H9 (cell line): ENCODE measurements at regions not wholly inside any gene's neighbourhood (a gene's known extent, or its start where the extent isn't known, plus 50 kb on each side); places are given as distances from the start of the nearest gene placed in this dataset.

Experiments used
- DNase-seq: peaks from one replicate; pipeline ENCODE4 v3.0.0-alpha.2; 2017
- H2AFZ ChIP-seq: one replicate; pipeline ENCODE4 v1.6.1; 2013; ENCODE audit warnings: mild to moderate bottlenecking, low read length, control low read depth, moderate library complexity
- H2AK5ac ChIP-seq: 2 replicates; pipeline ENCODE4 v1.6.1; 2013; ENCODE audit warnings: low read length, control low read depth, mixed read lengths; ENCODE audit not compliant: insufficient read length
- H2BK120ac ChIP-seq: one replicate; pipeline ENCODE4 v1.6.1; 2013; ENCODE audit warnings: low read depth, mild to moderate bottlenecking, low read length, control low read depth, inconsistent platforms; ENCODE audit not compliant: poor library complexity, severe bottlenecking
- H2BK12ac ChIP-seq: 2 replicates; pipeline ENCODE4 v1.6.1; 2013; ENCODE audit warnings: low read length, control low read depth, mixed read lengths, low read depth; ENCODE audit not compliant: insufficient read length
- H2BK15ac ChIP-seq: 2 replicates; pipeline ENCODE4 v1.6.1; 2013; ENCODE audit warnings: low read depth, low read length, control low read depth
- H2BK20ac ChIP-seq: one replicate; pipeline ENCODE4 v1.6.1; 2013; ENCODE audit warnings: low read depth, mild to moderate bottlenecking, low read length, control low read depth, inconsistent platforms; ENCODE audit not compliant: poor library complexity, severe bottlenecking
- H2BK5ac ChIP-seq: 2 replicates; pipeline ENCODE4 v1.6.1; 2013; ENCODE audit warnings: low read length, control low read depth, mixed read lengths; ENCODE audit not compliant: insufficient read length
- H3K14ac ChIP-seq: 2 replicates; pipeline ENCODE4 v1.6.1; 2013; ENCODE audit warnings: low read length, control low read depth; ENCODE audit not compliant: insufficient read depth
- H3K18ac ChIP-seq: 2 replicates; pipeline ENCODE4 v1.6.1; 2013; ENCODE audit warnings: low read depth, mild to moderate bottlenecking, mixed read lengths, low read length, control low read depth; ENCODE audit not compliant: insufficient read length
- H3K23ac ChIP-seq: 2 replicates; pipeline ENCODE4 v1.6.1; 2013; ENCODE audit warnings: low read length, control low read depth, mixed read lengths, low read depth; ENCODE audit not compliant: insufficient read length
- H3K23me2 ChIP-seq: 2 replicates; pipeline ENCODE4 v1.6.1; 2013; ENCODE audit warnings: low read depth, mild to moderate bottlenecking, mixed read lengths, low read length, control low read depth; ENCODE audit not compliant: insufficient read length, poor library complexity, severe bottlenecking
- H3K27ac ChIP-seq: 2 replicates; pipeline ENCODE4 v1.5.1; 2013; ENCODE audit warnings: low read length, control low read depth, mixed read lengths, low read depth; ENCODE audit not compliant: insufficient read length
- H3K27me3 ChIP-seq: 2 replicates; pipeline ENCODE4 v1.6.1; 2013; ENCODE audit warnings: low read length, control low read depth, inconsistent platforms; ENCODE audit not compliant: insufficient read depth
- H3K4ac ChIP-seq: 2 replicates; pipeline ENCODE4 v1.6.1; 2013; ENCODE audit warnings: low read depth, mild to moderate bottlenecking, control low read depth, inconsistent platforms, low read length, moderate library complexity
- H3K4me1 ChIP-seq: 2 replicates; pipeline ENCODE4 v1.6.1; 2013; ENCODE audit warnings: low read length, control low read depth, inconsistent platforms; ENCODE audit not compliant: insufficient read depth
- H3K4me2 ChIP-seq: 2 replicates; pipeline ENCODE4 v1.6.1; 2013; ENCODE audit warnings: low read length, control low read depth, mixed read lengths; ENCODE audit not compliant: insufficient read length, insufficient read depth
- H3K56ac ChIP-seq: 2 replicates; pipeline ENCODE4 v1.6.1; 2013; ENCODE audit warnings: low read depth, mild to moderate bottlenecking, mixed read lengths, low read length, control low read depth; ENCODE audit not compliant: insufficient read length
- H3K79me1 ChIP-seq: 2 replicates; pipeline ENCODE4 v1.6.1; 2013; ENCODE audit warnings: low read depth, mild to moderate bottlenecking, moderate library complexity, low read length, control low read depth, inconsistent platforms; ENCODE audit not compliant: insufficient read depth, poor library complexity, severe bottlenecking
- H3K79me2 ChIP-seq: 2 replicates; pipeline ENCODE4 v1.6.1; 2013; ENCODE audit warnings: low read length, control low read depth, inconsistent platforms; ENCODE audit not compliant: insufficient read depth
- H3K9ac ChIP-seq: 2 replicates; pipeline ENCODE4 v1.6.1; 2013; ENCODE audit warnings: low read length, control low read depth, mixed read lengths; ENCODE audit not compliant: insufficient read length; ENCODE audit errors: extremely low read depth
- H3K9me3 ChIP-seq: one replicate; pipeline ENCODE4 v1.6.1; 2013; ENCODE audit warnings: low read depth, low read length, inconsistent platforms; ENCODE audit not compliant: control insufficient read depth
- H3T11ph ChIP-seq: one replicate; pipeline ENCODE4 v1.6.1; 2013; ENCODE audit warnings: mild to moderate bottlenecking, low read length, control low read depth, inconsistent platforms
- H4K20me1 ChIP-seq: one replicate; pipeline ENCODE4 v1.6.1; 2013; ENCODE audit not compliant: control insufficient read depth, insufficient read length, insufficient read depth
- H4K5ac ChIP-seq: 2 replicates; pipeline ENCODE4 v1.6.1; 2013; ENCODE audit warnings: low read depth, mild to moderate bottlenecking, mixed read lengths, low read length, control low read depth; ENCODE audit not compliant: insufficient read length
- H4K8ac ChIP-seq: replicated peaks from 2 replicates; pipeline ENCODE4 v1.6.1; 2013; ENCODE audit warnings: low read length, control low read depth, mixed read lengths, low read depth; ENCODE audit not compliant: insufficient read length
- H4K91ac ChIP-seq: 2 replicates; pipeline ENCODE4 v1.6.1; 2013; ENCODE audit warnings: low read depth, mild to moderate bottlenecking, moderate library complexity, mixed read lengths, low read length, control low read depth; ENCODE audit not compliant: insufficient read length
- H3K27ac Mint-ChIP-seq, 3 experiments: 2 replicates in 2 of 3; 3 replicates in 1 of 3; pipeline ENCODE4 v1.8.0; 2020 to 2021; ENCODE audit warnings: mixed read lengths in 3 of 3, mild to moderate bottlenecking in 1 of 3, moderate library complexity in 1 of 3
- H3K27me3 Mint-ChIP-seq: 2 replicates; pipeline ENCODE4 v1.8.0; 2021; ENCODE audit warnings: low read depth, mild to moderate bottlenecking, moderate library complexity, mixed read lengths
- H3K36me3 Mint-ChIP-seq, 3 experiments: 2 replicates in 2 of 3; 3 replicates in 1 of 3; pipeline ENCODE4 v1.8.0; 2020 to 2021; ENCODE audit warnings: low read depth in 3 of 3, mixed read lengths in 3 of 3; ENCODE audit not compliant: insufficient read depth in 1 of 3
- H3K4me1 Mint-ChIP-seq, 2 experiments: 2 replicates each; pipeline ENCODE4 v1.8.0; 2020; ENCODE audit warnings: mixed read lengths in 2 of 2
- H3K4me3 Mint-ChIP-seq, 2 experiments: 2 replicates in 1 of 2; 3 replicates in 1 of 2; pipeline ENCODE4 v1.8.0; 2020 to 2021; ENCODE audit warnings: mild to moderate bottlenecking in 2 of 2, mixed read lengths in 2 of 2, moderate library complexity in 1 of 2
- H3K9me3 Mint-ChIP-seq, 2 experiments: 2 replicates in 1 of 2; 3 replicates in 1 of 2; pipeline ENCODE4 v1.8.0; 2020; ENCODE audit warnings: mild to moderate bottlenecking in 2 of 2, mixed read lengths in 2 of 2, moderate library complexity in 1 of 2
- CTCF ChIP-seq: fragments of 200-600 bp; sonication (generic); conservative IDR thresholded peaks from 3 replicates; pipeline ENCODE4 v1.8.0; 2021; ENCODE audit warnings: antibody characterized with exemption, mild to moderate bottlenecking
- WGBS: extraction: QIAGEN DNeasy Blood & Tissue Kit; methylation state at CpG from one replicate; pipeline ENCODE4 v1.1.7; 2013; ENCODE audit warnings: missing lambda C conversion rate, low lambda C conversion rate, mixed read lengths; ENCODE audit not compliant: insufficient read length; ENCODE audit errors: extremely low coverage; 5-methylcytosine and 5-hydroxymethylcytosine counted together

- Histone ChIP-seq H4K20me1 (no peaks in the 10 kb centered on the region), H4K91ac (no peak overlapping the region), H3K4ac (no peak overlapping the region), H3T11ph (no peak overlapping the region), H2BK120ac (no peak overlapping the region), H2AK5ac (no peak overlapping the region), H3K4me2 (no peak overlapping the region), H2BK20ac (no peak overlapping the region), H4K8ac (no peak overlapping the region), H3K23me2 (no peaks in the 10 kb centered on the region), H3K27me3 (no peaks in the 10 kb centered on the region), H2BK15ac (no peak overlapping the region), H3K14ac (no peak overlapping the region), H3K18ac (no peak overlapping the region), H3K27ac (no peak overlapping the region), H3K56ac (no peak overlapping the region), H3K9ac (no peak overlapping the region), H3K79me2 (no peaks in the 10 kb centered on the region), H4K5ac (no peak overlapping the region), H3K4me1 (no peaks in the 10 kb centered on the region), H2BK12ac (no peak overlapping the region), H3K9me3 (no peaks in the 10 kb centered on the region), H2BK5ac (no peak overlapping the region), H3K23ac (no peak overlapping the region), H2AFZ (no peak overlapping the region), H3K79me1 (no peaks in the 10 kb centered on the region)
- Mint-ChIP-seq H3K27me3 (peaks cover 2% of the 10 kb centered on the region), H3K4me3 (no peak overlapping the region), H3K9me3 (no peaks in the 10 kb centered on the region), H3K27ac (no peak overlapping the region; a peak in 1 of 7 replicates), H3K36me3 (no peaks in the 10 kb centered on the region; a peak in 1 of 7 replicates), H3K4me1 (peaks cover 0 to 2% of the 10 kb centered on the region in 2 experiments; a peak in 2 of 4 replicates)
- no peak for TF ChIP-seq CTCF
- DNase-seq, result no peak
- no CpG with 5 or more reads among the region's 2 CpGs for WGBS
Observed at GRCh38 chr7:25994433-25994994, 157.5 kb upstream of the NFE2L3 start.
